GM23338 (cell line): ENCODE measurements at regions not wholly inside any gene's neighbourhood (a gene's known extent, or its start where the extent isn't known, plus 50 kb on each side); places are given as distances from the start of the nearest gene placed in this dataset.

Experiments
- ATAC-seq: fragments of 200-7000 bp; cut with Tn5 transposase; 3 replicates; pipeline ENCODE4 v1.9.1; 2020
- DNase-seq: peaks from one replicate; pipeline ENCODE4 v3.0.0-alpha.2; 2015; ENCODE audit warnings: low spot score
- H2AFZ ChIP-seq: fragments of 200-600 bp; sonication (generic); 2 replicates; pipeline ENCODE4 v1.8.0; 2016; ENCODE audit warnings: antibody characterized with exemption, mild to moderate bottlenecking, moderate library complexity
- H3F3A ChIP-seq: fragments of 200-600 bp; sonication (generic); replicated peaks from 2 replicates; pipeline ENCODE4 v1.8.0; 2017; ENCODE audit warnings: antibody characterized with exemption, mixed run types, low read depth
- H3K27ac ChIP-seq: fragments of 200-600 bp; sonication (generic); 2 replicates; pipeline ENCODE4 v1.6.1; 2016; ENCODE audit warnings: low read depth
- H3K27me3 ChIP-seq: fragments of 200-600 bp; sonication (generic); 2 replicates; pipeline ENCODE4 v1.8.0; 2016; ENCODE audit warnings: mild to moderate bottlenecking, mixed run types, moderate library complexity; ENCODE audit not compliant: insufficient read depth
- H3K36me3 ChIP-seq: fragments of 200-600 bp; sonication (generic); 2 replicates; pipeline ENCODE4 v1.8.0; 2016; ENCODE audit warnings: mild to moderate bottlenecking; ENCODE audit not compliant: insufficient read depth
- H3K4me1 ChIP-seq: fragments of 200-600 bp; sonication (generic); 2 replicates; pipeline ENCODE4 v1.8.0; 2016; ENCODE audit warnings: mild to moderate bottlenecking, moderate library complexity; ENCODE audit not compliant: insufficient read depth
- H3K4me2 ChIP-seq: fragments of 200-600 bp; sonication (generic); 2 replicates; pipeline ENCODE4 v1.7.1; 2017; ENCODE audit warnings: mixed run types
- H3K4me3 ChIP-seq: fragments of 200-600 bp; sonication (generic); 2 replicates; pipeline ENCODE4 v1.6.1; 2016; ENCODE audit warnings: mixed run types
- H3K79me2 ChIP-seq: fragments of 200-600 bp; sonication (generic); replicated peaks from 2 replicates; pipeline ENCODE4 v1.8.0; 2017; ENCODE audit warnings: mild to moderate bottlenecking; ENCODE audit not compliant: insufficient read depth
- H3K9me2 ChIP-seq: fragments of 200-600 bp; sonication (generic); 2 replicates; pipeline ENCODE4 v1.8.0; 2017; ENCODE audit not compliant: insufficient read depth
- H4K20me1 ChIP-seq: fragments of 200-600 bp; sonication (generic); replicated peaks from 2 replicates; pipeline ENCODE4 v1.8.0; 2017; ENCODE audit warnings: mild to moderate bottlenecking; ENCODE audit not compliant: insufficient read depth
- H3K27ac Mint-ChIP-seq: 2 replicates; pipeline ENCODE4 v1.8.0; 2020; ENCODE audit warnings: inconsistent platforms, mild to moderate bottlenecking, moderate library complexity, mixed read lengths
- H3K27me3 Mint-ChIP-seq: 3 replicates; pipeline ENCODE4 v1.8.0; 2022; ENCODE audit warnings: low read depth, mild to moderate bottlenecking, moderate library complexity, mixed read lengths, inconsistent platforms; ENCODE audit not compliant: insufficient read depth, poor library complexity
- H3K36me3 Mint-ChIP-seq: 3 replicates; pipeline ENCODE4 v1.8.0; 2021; ENCODE audit warnings: low read depth, mild to moderate bottlenecking, inconsistent platforms, moderate library complexity, mixed read lengths
- H3K4me1 Mint-ChIP-seq: 3 replicates; pipeline ENCODE4 v1.8.0; 2020; ENCODE audit warnings: mild to moderate bottlenecking, inconsistent platforms, mixed read lengths
- H3K4me3 Mint-ChIP-seq: 3 replicates; pipeline ENCODE4 v1.8.0; 2021; ENCODE audit warnings: moderate library complexity, mild to moderate bottlenecking, inconsistent platforms, mixed read lengths
- H3K9me3 Mint-ChIP-seq: 3 replicates; pipeline ENCODE4 v1.8.0; 2020; ENCODE audit warnings: moderate library complexity, mild to moderate bottlenecking, inconsistent platforms, mixed read lengths
- CREB1 ChIP-seq: fragments of 250-450 bp; sonication (Bioruptor Pico); IDR thresholded peaks from 2 replicates; pipeline ENCODE4 v1.5.0; 2020; ENCODE audit warnings: low read depth, mild to moderate bottlenecking, moderate library complexity
- EZH2 ChIP-seq: fragments of 200-600 bp; sonication (generic); IDR thresholded peaks from one replicate; pipeline ENCODE4 v1.8.0; 2017; ENCODE audit warnings: antibody characterized with exemption, mild to moderate bottlenecking, low read depth; ENCODE audit not compliant: unreplicated experiment
- EZH2phosphoT487 ChIP-seq: fragments of 200-600 bp; sonication (generic); IDR thresholded peaks from one replicate; pipeline ENCODE4 v1.8.1; 2018; ENCODE audit warnings: antibody characterized with exemption; ENCODE audit not compliant: unreplicated experiment
- NANOG ChIP-seq: IDR thresholded peaks from 2 replicates; pipeline ENCODE4 v1.6.1; 2016; ENCODE audit warnings: antibody characterized with exemption, borderline replicate concordance
- POLR2AphosphoS5 ChIP-seq: IDR thresholded peaks from 2 replicates; pipeline ENCODE4 v1.6.1; 2016; ENCODE audit warnings: antibody characterized with exemption, low read depth
- ZNF114 ChIP-seq: fragments of 250-450 bp; sonication (Bioruptor Pico); IDR thresholded peaks from 2 replicates; pipeline ENCODE4 v1.5.0; 2020; ENCODE audit warnings: mild to moderate bottlenecking, moderate library complexity
- TF ChIP-seq, protein P1 (sequence below): IDR thresholded peaks from 2 replicates; pipeline ENCODE4 v1.6.1; 2016; ENCODE audit warnings: antibody characterized with exemption
- TF ChIP-seq, protein P2 (sequence below), 2 experiments: fragments of 200-600 bp in 1 of 2; sonication (generic) in 1 of 2; conservative IDR thresholded peaks; 2 replicates each; pipeline versions ENCODE4 v1.5.1 to v1.6.1; 2016 to 2017; ENCODE audit warnings: antibody characterized with exemption in 2 of 2, low read depth in 2 of 2, mild to moderate bottlenecking in 2 of 2, moderate library complexity in 1 of 2
- TF ChIP-seq, protein P3 (sequence below): fragments of 250-450 bp; sonication (Bioruptor Pico); IDR thresholded peaks from 2 replicates; pipeline ENCODE4 v1.5.0; 2020; ENCODE audit warnings: mild to moderate bottlenecking, moderate library complexity

DNA sequence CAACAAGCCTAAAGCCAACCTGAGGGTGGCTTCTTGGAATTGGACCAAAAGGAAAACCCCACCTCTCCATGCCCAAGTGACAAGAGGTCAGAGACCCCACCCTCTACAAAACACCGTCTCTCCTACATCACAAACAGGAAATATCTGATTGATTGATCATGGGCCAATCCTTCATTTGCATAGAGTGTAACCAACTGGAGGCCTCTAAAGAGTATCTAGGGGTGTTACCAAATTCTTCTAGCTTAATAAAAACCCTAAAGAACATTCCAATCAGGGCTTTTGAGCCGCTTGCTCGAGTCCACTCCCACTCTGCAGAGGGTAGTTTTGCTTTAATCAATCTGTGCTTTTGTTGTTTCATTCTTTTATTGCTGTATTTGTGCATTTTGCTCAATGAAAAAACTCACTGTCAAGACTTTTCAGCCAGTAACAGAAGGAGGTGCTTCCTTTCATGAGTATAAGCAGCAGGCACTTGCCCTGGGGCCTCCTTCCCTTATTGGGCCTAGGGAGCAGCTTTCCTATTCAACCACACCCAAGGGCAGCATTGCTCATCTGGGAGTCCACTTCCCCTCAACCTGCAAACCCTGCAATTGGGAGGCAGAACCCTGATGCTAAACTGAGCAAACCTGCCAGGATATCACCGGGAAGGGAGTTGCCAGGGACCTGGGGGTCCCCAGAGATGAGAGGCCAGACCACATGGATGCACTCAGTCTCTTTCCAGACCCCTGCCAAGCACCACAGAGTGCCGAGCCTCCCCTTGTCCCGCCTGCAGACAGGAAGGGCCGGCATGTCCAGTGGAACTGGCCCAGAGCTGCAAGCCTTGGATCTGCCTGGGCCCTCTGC is 154.3 kb upstream of the VSTM2B start:
- no peak for DNase-seq
- no peak overlapping the region for H3K27ac Mint-ChIP-seq

DNA sequence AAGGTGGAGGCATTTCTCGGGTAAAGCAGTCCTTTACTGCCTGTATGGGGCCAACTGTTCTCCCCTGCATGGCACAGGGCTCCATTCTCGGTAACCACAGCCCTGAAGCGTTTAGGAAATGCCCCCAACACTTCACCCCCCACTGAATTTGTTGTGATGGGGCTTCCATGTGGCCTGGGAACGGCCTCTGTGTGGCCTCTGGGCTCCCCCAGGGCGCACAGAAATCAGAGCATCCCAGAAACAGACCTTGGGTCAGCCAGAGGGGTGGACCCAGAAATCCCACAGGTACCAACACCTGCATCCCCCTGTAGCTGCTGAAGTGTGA is 153.7 kb upstream of the VSTM2B start:
- no peak overlapping the region for H3K4me3 ChIP-seq
- H3K4me3 Mint-ChIP-seq = no peak overlapping the region
- no peaks in the 10 kb centered on the region for H3F3A ChIP-seq
- H3K27me3 ChIP-seq = no peaks in the 10 kb centered on the region
- no peaks in the 10 kb centered on the region for H4K20me1 ChIP-seq
- H3K27ac ChIP-seq = no peak overlapping the region
- ATAC-seq (no peak), DNase-seq (no peak)
- no peaks in the 10 kb centered on the region for H3K79me2 ChIP-seq
- no peaks in the 10 kb centered on the region for H3K9me2 ChIP-seq
- peaks cover 14% of the 10 kb centered on the region for H3K4me1 Mint-ChIP-seq
- H3K36me3 Mint-ChIP-seq = no peaks in the 10 kb centered on the region
- H3K4me2 ChIP-seq = no peak overlapping the region
- H3K27me3 Mint-ChIP-seq = peaks cover 4% of the 10 kb centered on the region
- no peak overlapping the region for H2AFZ ChIP-seq
- H3K27ac Mint-ChIP-seq = no peak overlapping the region
- H3K4me1 ChIP-seq = peaks cover 15% of the 10 kb centered on the region
- H3K9me3 Mint-ChIP-seq = no peaks in the 10 kb centered on the region; the same call in 1 of the 3 replicates
- no peaks in the 10 kb centered on the region for H3K36me3 ChIP-seq
- TF ChIP-seq EZH2 (no peak), NANOG (no peak), CREB1 (CRISPR knock-in tag) (no peak), EZH2phosphoT487 (no peak)
- TF ChIP-seq, protein P1, sequence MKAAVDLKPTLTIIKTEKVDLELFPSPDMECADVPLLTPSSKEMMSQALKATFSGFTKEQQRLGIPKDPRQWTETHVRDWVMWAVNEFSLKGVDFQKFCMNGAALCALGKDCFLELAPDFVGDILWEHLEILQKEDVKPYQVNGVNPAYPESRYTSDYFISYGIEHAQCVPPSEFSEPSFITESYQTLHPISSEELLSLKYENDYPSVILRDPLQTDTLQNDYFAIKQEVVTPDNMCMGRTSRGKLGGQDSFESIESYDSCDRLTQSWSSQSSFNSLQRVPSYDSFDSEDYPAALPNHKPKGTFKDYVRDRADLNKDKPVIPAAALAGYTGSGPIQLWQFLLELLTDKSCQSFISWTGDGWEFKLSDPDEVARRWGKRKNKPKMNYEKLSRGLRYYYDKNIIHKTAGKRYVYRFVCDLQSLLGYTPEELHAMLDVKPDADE = no peak
- TF ChIP-seq, protein P2, sequence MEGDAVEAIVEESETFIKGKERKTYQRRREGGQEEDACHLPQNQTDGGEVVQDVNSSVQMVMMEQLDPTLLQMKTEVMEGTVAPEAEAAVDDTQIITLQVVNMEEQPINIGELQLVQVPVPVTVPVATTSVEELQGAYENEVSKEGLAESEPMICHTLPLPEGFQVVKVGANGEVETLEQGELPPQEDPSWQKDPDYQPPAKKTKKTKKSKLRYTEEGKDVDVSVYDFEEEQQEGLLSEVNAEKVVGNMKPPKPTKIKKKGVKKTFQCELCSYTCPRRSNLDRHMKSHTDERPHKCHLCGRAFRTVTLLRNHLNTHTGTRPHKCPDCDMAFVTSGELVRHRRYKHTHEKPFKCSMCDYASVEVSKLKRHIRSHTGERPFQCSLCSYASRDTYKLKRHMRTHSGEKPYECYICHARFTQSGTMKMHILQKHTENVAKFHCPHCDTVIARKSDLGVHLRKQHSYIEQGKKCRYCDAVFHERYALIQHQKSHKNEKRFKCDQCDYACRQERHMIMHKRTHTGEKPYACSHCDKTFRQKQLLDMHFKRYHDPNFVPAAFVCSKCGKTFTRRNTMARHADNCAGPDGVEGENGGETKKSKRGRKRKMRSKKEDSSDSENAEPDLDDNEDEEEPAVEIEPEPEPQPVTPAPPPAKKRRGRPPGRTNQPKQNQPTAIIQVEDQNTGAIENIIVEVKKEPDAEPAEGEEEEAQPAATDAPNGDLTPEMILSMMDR (conservative IDR thresholded peaks at IDR 0.05; ENCODE audit: low read depth in 2 of 2) = no peak
- TF ChIP-seq, protein P3, sequence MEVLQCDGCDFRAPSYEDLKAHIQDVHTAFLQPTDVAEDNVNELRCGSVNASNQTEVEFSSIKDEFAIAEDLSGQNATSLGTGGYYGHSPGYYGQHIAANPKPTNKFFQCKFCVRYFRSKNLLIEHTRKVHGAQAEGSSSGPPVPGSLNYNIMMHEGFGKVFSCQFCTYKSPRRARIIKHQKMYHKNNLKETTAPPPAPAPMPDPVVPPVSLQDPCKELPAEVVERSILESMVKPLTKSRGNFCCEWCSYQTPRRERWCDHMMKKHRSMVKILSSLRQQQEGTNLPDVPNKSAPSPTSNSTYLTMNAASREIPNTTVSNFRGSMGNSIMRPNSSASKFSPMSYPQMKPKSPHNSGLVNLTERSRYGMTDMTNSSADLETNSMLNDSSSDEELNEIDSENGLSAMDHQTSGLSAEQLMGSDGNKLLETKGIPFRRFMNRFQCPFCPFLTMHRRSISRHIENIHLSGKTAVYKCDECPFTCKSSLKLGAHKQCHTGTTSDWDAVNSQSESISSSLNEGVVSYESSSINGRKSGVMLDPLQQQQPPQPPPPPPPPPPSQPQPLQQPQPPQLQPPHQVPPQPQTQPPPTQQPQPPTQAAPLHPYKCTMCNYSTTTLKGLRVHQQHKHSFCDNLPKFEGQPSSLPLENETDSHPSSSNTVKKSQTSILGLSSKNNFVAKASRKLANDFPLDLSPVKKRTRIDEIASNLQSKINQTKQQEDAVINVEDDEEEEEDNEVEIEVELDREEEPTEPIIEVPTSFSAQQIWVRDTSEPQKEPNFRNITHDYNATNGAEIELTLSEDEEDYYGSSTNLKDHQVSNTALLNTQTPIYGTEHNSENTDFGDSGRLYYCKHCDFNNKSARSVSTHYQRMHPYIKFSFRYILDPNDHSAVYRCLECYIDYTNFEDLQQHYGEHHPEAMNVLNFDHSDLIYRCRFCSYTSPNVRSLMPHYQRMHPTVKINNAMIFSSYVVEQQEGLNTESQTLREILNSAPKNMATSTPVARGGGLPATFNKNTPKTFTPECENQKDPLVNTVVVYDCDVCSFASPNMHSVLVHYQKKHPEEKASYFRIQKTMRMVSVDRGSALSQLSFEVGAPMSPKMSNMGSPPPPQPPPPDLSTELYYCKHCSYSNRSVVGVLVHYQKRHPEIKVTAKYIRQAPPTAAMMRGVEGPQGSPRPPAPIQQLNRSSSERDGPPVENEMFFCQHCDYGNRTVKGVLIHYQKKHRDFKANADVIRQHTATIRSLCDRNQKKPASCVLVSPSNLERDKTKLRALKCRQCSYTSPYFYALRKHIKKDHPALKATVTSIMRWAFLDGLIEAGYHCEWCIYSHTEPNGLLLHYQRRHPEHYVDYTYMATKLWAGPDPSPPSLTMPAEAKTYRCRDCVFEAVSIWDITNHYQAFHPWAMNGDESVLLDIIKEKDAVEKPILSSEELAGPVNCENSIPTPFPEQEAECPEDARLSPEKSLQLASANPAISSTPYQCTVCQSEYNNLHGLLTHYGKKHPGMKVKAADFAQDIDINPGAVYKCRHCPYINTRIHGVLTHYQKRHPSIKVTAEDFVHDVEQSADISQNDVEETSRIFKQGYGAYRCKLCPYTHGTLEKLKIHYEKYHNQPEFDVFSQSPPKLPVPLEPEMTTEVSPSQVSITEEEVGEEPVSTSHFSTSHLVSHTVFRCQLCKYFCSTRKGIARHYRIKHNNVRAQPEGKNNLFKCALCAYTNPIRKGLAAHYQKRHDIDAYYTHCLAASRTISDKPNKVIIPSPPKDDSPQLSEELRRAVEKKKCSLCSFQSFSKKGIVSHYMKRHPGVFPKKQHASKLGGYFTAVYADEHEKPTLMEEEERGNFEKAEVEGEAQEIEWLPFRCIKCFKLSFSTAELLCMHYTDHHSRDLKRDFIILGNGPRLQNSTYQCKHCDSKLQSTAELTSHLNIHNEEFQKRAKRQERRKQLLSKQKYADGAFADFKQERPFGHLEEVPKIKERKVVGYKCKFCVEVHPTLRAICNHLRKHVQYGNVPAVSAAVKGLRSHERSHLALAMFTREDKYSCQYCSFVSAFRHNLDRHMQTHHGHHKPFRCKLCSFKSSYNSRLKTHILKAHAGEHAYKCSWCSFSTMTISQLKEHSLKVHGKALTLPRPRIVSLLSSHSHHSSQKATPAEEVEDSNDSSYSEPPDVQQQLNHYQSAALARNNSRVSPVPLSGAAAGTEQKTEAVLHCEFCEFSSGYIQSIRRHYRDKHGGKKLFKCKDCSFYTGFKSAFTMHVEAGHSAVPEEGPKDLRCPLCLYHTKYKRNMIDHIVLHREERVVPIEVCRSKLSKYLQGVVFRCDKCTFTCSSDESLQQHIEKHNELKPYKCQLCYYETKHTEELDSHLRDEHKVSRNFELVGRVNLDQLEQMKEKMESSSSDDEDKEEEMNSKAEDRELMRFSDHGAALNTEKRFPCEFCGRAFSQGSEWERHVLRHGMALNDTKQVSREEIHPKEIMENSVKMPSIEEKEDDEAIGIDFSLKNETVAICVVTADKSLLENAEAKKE (CRISPR knock-in tag) = no peak

More for the DNA sequence above, 154.3 kb upstream of the VSTM2B start:
- TF ChIP-seq POLR2AphosphoS5 (no peak), ZNF114 (CRISPR knock-in tag) (no peak)
- TF ChIP-seq, protein P2 (conservative IDR thresholded peaks at IDR 0.05; ENCODE audit: low read depth in 2 of 2) = no peak
- H3K4me1 ChIP-seq = peaks cover 15% of the 10 kb centered on the region
- H3K27me3 ChIP-seq = no peaks in the 10 kb centered on the region
- 0 out of 2 replicates have a peak overlapping the region, but pooled peaks have one; percentile 10 for H2AFZ ChIP-seq
- H3K4me1 Mint-ChIP-seq = peaks cover 20% of the 10 kb centered on the region
- H3K9me2 ChIP-seq = no peaks in the 10 kb centered on the region
- H3K27me3 Mint-ChIP-seq = peaks cover 4% of the 10 kb centered on the region
- H3F3A ChIP-seq = no peaks in the 10 kb centered on the region
- ATAC-seq = no peak
- no peaks in the 10 kb centered on the region for H4K20me1 ChIP-seq
- H3K36me3 Mint-ChIP-seq = no peaks in the 10 kb centered on the region
- H3K79me2 ChIP-seq = no peaks in the 10 kb centered on the region
- H3K4me3 ChIP-seq = no peak overlapping the region
- no peaks in the 10 kb centered on the region for H3K36me3 ChIP-seq
- H3K4me2 ChIP-seq = no peak overlapping the region
- no peak overlapping the region for H3K4me3 Mint-ChIP-seq
- no peaks in the 10 kb centered on the region; the same call in 1 of the 3 replicates for H3K9me3 Mint-ChIP-seq
- H3K27ac ChIP-seq = no peak overlapping the region
